OCI-LY7 (cell line): ENCODE measurements at regions not wholly inside any gene's neighbourhood (a gene's known extent, or its start where the extent isn't known, plus 50 kb on each side); places are given as distances from the start of the nearest gene placed in this dataset.
"Not testable (repeated sequence)": the region's sequence is repeated elsewhere in the genome, so short reads cannot be mapped to it uniquely, and the experiment has no call there.

Experiments used
- BruUV-seq: library from RNA; stranded (reverse); fragments of 400-500 nt; replicated peaks from 2 replicates; lab custom pipeline; 2021; lab: Mats Ljungman, UMichigan
- CTCF ChIA-PET: fragments of 300-600 bp; sonication (Branson Sonifier 250); formaldehyde crosslinking; loops from one replicate; lab custom pipeline; 2022; ENCODE audit warnings: antibody characterized with exemption; ENCODE audit not compliant: unreplicated experiment; lab: Charles Lee
- POLR2A ChIA-PET: fragments of 300-600 bp; sonication (Branson Sonifier 250); formaldehyde crosslinking; loops from one replicate; lab custom pipeline; 2022; ENCODE audit warnings: antibody characterized with exemption; lab: Charles Lee
- DNase-seq: peaks from one replicate; pipeline ENCODE4 v3.0.0-alpha.2; 2015; ENCODE audit warnings: low spot score
- H2AFZ ChIP-seq: fragments of 200-600 bp; sonication (generic), shearing (Covaris generic); 2 replicates; pipeline ENCODE4 v1.6.1; 2014; ENCODE audit warnings: mild to moderate bottlenecking, antibody characterized with exemption, low read length, moderate library complexity
- H3K27ac ChIP-seq: fragments of 200-600 bp; sonication (generic); 2 replicates; pipeline ENCODE4 v1.5.1; 2014; ENCODE audit warnings: mixed run types, low read depth, mild to moderate bottlenecking, moderate library complexity, low read length, inconsistent platforms; ENCODE audit not compliant: poor library complexity, severe bottlenecking
- H3K36me3 ChIP-seq: fragments of 200-600 bp; sonication (generic); 2 replicates; pipeline ENCODE4 v1.6.1; 2014; ENCODE audit warnings: mild to moderate bottlenecking, antibody characterized with exemption, low read length, moderate library complexity, mixed read lengths; ENCODE audit not compliant: insufficient read depth
- H3K4me1 ChIP-seq: fragments of 200-600 bp; sonication (generic); 2 replicates; pipeline ENCODE4 v1.5.1; 2014; ENCODE audit warnings: mild to moderate bottlenecking, low read length; ENCODE audit not compliant: insufficient read depth, poor library complexity, severe bottlenecking
- H3K4me2 ChIP-seq: fragments of 200-600 bp; sonication (generic); 2 replicates; pipeline ENCODE4 v1.6.1; 2014; ENCODE audit warnings: mild to moderate bottlenecking, low read length
- H3K4me3 ChIP-seq: fragments of 200-600 bp; sonication (generic); 2 replicates; pipeline ENCODE4 v1.5.1; 2014; ENCODE audit warnings: mild to moderate bottlenecking, low read depth, low read length; ENCODE audit not compliant: poor library complexity, severe bottlenecking
- H3K79me2 ChIP-seq: fragments of 200-600 bp; sonication (generic); 2 replicates; pipeline ENCODE4 v1.6.1; 2016; ENCODE audit warnings: low read depth, mild to moderate bottlenecking, low read length, moderate library complexity, mixed read lengths; ENCODE audit not compliant: insufficient read depth
- H3K9me2 ChIP-seq: fragments of 200-600 bp; sonication (generic); 2 replicates; pipeline ENCODE4 v1.6.1; 2016; ENCODE audit warnings: mild to moderate bottlenecking, low read length, mixed read lengths; ENCODE audit not compliant: insufficient read depth
- H3K9me3 ChIP-seq: fragments of 200-600 bp; sonication (generic); 2 replicates; pipeline ENCODE4 v1.6.1; 2014; ENCODE audit warnings: mild to moderate bottlenecking, mixed run types, low read length, mixed read lengths
- H4K20me1 ChIP-seq: fragments of 200-600 bp; sonication (generic); 2 replicates; pipeline ENCODE4 v1.6.1; 2014; ENCODE audit warnings: mild to moderate bottlenecking, antibody characterized with exemption, low read length, moderate library complexity, mixed read lengths; ENCODE audit not compliant: insufficient read depth
- EZH2phosphoT487 ChIP-seq: fragments of 200-600 bp; sonication (generic); IDR thresholded peaks from 2 replicates; pipeline ENCODE4 v1.6.1; 2018; ENCODE audit warnings: low read depth, borderline replicate concordance, mild to moderate bottlenecking, mixed run types, antibody characterized with exemption, low read length, moderate library complexity, mixed read lengths
- intact Hi-C: fragments of 100-400 bp; cut with micrococcal nuclease; formaldehyde crosslinking; loops from one replicate; pipeline ENCODE4 v1.10.0; 2022; ENCODE audit not compliant: unreplicated experiment
- TF ChIP-seq, protein P1 (sequence below): fragments of 200-600 bp; sonication (generic); conservative IDR thresholded peaks from 2 replicates; pipeline ENCODE4 v1.5.1; 2014; ENCODE audit warnings: mild to moderate bottlenecking, antibody characterized with exemption, low read length, moderate library complexity, mixed read lengths

DNA sequence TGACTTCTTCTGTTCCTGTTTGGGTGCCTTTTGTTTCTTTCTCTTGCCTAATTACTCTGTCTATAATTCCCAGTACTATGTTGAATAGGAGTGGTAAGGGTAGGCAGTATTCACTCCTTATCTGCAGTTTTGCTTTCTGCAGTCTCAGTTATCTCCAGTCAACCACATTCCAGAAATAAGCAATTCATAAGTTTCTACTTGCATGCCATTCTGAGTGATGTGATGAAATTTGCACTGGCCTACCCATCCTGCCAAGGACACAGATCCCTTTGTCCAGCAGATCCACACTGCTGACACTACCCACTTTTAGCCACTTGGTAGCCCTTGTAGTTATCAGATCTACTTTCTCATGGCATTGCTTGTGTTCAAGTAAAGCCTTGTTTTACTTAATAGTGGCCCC, 971.6 kb upstream of the INTU start:
- ChIA-PET POLR2A (no interaction called here), CTCF (no interaction called here)
- H3K4me3 ChIP-seq, result no peak overlapping the region
- H3K9me2 ChIP-seq, result no peaks in the 10 kb centered on the region
- no peaks in the 10 kb centered on the region for H4K20me1 ChIP-seq
- no peak overlapping the region for H3K4me2 ChIP-seq
- DNase-seq, result no peak
- TF ChIP-seq, protein P1, sequence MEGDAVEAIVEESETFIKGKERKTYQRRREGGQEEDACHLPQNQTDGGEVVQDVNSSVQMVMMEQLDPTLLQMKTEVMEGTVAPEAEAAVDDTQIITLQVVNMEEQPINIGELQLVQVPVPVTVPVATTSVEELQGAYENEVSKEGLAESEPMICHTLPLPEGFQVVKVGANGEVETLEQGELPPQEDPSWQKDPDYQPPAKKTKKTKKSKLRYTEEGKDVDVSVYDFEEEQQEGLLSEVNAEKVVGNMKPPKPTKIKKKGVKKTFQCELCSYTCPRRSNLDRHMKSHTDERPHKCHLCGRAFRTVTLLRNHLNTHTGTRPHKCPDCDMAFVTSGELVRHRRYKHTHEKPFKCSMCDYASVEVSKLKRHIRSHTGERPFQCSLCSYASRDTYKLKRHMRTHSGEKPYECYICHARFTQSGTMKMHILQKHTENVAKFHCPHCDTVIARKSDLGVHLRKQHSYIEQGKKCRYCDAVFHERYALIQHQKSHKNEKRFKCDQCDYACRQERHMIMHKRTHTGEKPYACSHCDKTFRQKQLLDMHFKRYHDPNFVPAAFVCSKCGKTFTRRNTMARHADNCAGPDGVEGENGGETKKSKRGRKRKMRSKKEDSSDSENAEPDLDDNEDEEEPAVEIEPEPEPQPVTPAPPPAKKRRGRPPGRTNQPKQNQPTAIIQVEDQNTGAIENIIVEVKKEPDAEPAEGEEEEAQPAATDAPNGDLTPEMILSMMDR, result no peak
- TF ChIP-seq EZH2phosphoT487, result no peak
- no peaks in the 10 kb centered on the region for H3K36me3 ChIP-seq
- intact Hi-C loops, result no loop called here
- H2AFZ ChIP-seq, result no peak overlapping the region
- H3K4me1 ChIP-seq, result no peaks in the 10 kb centered on the region
- no TSS peak for BruUV-seq
- no peaks in the 10 kb centered on the region for H3K9me3 ChIP-seq
- no peaks in the 10 kb centered on the region for H3K79me2 ChIP-seq
- no peak overlapping the region for H3K27ac ChIP-seq

DNA sequence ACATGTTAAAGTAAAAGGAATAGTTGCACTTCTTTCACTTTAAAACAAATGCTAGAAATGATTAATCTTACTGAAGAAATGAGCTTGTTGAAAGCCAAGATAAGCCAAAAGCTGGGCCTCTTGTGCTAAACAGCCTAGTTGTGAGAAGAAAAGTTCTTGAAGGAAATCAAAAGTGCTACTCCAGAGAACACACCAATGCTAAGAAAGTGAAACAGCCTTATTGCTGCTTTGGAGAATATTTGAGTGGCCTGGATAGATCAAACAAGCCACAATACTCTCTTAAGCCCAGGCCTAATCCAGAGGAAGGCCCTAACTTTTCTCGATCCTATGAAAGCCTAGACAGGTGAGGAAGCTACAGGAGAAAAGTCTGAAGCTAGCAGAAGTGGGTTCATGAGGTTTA, 967.9 kb upstream of the INTU start:
- no peaks in the 10 kb centered on the region for H3K79me2 ChIP-seq
- no peaks in the 10 kb centered on the region for H4K20me1 ChIP-seq
- no TSS peak for BruUV-seq
- H3K4me1 ChIP-seq, result no peaks in the 10 kb centered on the region
- no peaks in the 10 kb centered on the region for H3K36me3 ChIP-seq
- H3K4me3 ChIP-seq, result no peak overlapping the region
- H2AFZ ChIP-seq, result no peak overlapping the region
- no peak overlapping the region for H3K4me2 ChIP-seq
- H3K9me2 ChIP-seq, result no peaks in the 10 kb centered on the region
- ChIA-PET CTCF (no interaction called here), POLR2A (no interaction called here)
- H3K9me3 ChIP-seq, result no peaks in the 10 kb centered on the region
- no peak overlapping the region for H3K27ac ChIP-seq
- DNase-seq, result no peak
- intact Hi-C loops, result no loop called here
- TF ChIP-seq EZH2phosphoT487, result no peak
- TF ChIP-seq, protein P1, result no peak

- H3K9me3 ChIP-seq, intact Hi-C loops, H3K4me2 ChIP-seq, POLR2A ChIA-PET, H3K4me3 ChIP-seq, CTCF ChIA-PET, DNase-seq, H2AFZ ChIP-seq, H3K79me2 ChIP-seq, BruUV-seq, H3K27ac ChIP-seq, H3K9me2 ChIP-seq, H3K36me3 ChIP-seq, H4K20me1 ChIP-seq, H3K4me1 ChIP-seq: not testable (repeated sequence)
Measured at GRCh38 chr4:126670038-126670437, 962.7 kb upstream of the INTU start.
